SKM-1 treated with dmso at 0.1 percent for 144 hours (cell line): ENCODE measurements at regions not wholly inside any gene's neighbourhood (a gene's known extent, or its start where the extent isn't known, plus 50 kb on each side); places are given as distances from the start of the nearest gene placed in this dataset.
"Not testable (repeated sequence)": the region's sequence is repeated elsewhere in the genome, so short reads cannot be mapped to it uniquely, and the experiment has no call there.

ENCODE experiments used
- DNase-seq: peaks from one replicate; lab custom pipeline; 2025; ENCODE audit not compliant: unreplicated experiment; lab: John Stamatoyannopoulos, UW

DNA sequence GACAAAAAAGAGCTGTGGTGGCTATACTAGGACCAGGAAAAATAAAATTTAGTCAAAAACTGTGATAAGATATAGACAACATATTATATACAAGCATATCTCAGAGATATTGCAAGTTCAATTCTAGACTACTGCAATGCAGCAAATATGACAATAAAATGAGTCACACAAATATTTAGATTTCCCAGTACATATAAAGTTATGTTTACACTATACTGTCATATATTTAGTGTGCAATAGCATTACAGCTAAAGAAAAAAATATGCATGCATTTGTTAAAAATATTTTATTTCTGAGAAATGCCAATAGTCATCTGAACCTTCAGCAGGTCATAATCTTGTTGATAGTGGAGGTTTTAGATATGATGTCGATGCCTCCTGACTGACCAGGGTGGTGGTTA, 72.1 kb downstream of the AKR1C4 start:
- no peak for DNase-seq

GRCh38 chr10:5269791-5270190, 73.2 kb downstream of the AKR1C4 start:
- DNase-seq: no peak

- DNase-seq: no peak
These were observed 74.9 kb downstream of the AKR1C4 start for GRCh38 chr10:5271526-5271925.

DNA sequence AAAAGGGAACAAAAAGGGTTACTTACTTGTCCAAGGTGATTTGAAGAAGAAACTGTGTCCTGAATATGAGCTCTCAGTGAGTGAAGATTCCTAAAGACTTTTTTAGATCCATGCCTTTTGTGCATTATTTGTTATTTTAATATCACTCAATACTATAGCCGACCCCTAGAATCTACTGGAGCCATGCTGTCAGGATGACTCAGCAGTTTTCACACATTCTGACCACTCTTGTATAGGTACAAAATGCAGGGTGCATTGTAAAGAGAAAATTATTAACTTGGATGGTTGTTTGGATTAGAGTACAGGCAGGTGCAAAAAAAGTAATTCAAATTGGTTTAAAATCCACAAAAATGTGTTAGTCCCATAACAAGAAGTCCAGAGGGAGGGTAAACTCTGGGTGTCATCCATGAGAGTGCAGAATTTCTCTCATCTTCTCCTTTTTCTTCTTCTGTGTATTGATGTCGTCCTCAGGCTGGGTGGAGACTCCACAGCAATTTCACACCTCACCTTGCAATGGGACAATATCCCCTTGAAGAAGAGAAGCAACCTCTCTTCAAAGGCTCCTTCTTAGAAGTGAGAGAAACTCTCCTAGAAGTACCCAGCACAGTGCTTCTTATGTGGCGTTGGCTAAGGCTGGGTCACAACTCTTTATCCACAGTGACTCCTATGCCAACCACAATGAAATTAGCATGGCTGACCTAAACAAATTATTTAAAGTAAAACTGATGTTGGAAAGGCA, 75.6 kb downstream of the AKR1C4 start:
- DNase-seq: no peak

- DNase-seq: no peak
These were observed 78.2 kb downstream of the AKR1C4 start for GRCh38 chr10:5274795-5275194.

DNA sequence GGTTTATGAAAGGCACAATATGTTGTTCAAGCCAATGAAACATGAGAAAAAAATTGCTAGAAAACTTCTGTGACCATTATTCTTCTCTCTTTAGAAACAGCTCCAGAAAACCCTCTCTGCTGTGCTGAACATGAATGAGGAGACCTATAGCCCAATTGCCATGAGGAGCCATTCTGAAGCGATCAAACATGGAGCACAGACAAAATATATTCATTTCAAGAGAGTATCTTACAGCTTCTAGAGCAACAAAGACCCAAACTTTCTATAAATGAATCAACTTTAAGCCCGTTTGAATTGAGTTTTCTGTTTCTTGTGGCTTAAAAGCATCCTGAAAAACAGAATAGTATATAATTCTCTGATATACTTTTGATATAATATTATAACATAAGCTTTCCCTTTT, 83.4 kb upstream of the UCN3 start:
- DNase-seq: no peak

DNA sequence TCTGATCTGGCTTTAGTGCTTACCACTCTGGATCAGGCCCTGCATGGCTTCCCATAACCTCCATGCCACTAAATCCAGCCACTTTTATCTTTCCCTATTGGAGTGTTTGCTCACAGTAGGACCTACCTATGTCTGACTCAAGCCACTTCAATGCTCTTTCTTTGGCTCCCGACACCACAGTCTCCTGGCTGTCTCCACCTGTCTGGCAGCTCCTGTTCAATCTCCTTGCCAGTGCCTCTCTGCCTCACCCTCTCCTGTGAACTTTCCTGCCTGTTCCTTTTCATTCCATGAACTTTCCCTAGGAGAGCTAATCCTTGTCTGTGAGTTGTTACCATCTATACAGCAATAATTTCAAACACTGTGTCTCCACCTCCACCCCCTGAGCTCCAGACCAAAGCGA, 82.6 kb upstream of the UCN3 start:
- DNase-seq: no peak

- peak; percentile 40 for DNase-seq
These were observed 81.2 kb upstream of the UCN3 start for GRCh38 chr10:5283305-5284158.

- DNase-seq: peak; percentile 76
These were observed 80.3 kb upstream of the UCN3 start for GRCh38 chr10:5284311-5285057.

DNA sequence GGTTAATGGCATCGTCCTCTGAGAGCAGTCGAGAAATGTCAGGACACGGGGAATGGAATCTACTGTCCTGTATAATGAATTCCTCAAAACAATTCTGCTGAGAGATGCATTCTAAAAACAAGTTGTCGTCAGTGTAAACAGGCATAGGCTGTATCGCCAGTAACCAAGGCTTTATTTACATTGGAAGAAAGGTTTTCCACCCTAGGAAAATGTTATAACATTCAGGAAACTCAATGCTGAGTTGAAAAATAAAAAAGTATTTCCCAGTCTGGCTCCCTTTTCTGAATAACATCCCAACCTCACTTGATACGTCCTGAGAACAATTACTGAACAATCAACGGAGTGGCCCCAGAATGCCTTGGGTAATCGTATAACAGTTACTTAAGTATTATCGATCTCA, 79.6 kb upstream of the UCN3 start:
- DNase-seq: no peak

DNA sequence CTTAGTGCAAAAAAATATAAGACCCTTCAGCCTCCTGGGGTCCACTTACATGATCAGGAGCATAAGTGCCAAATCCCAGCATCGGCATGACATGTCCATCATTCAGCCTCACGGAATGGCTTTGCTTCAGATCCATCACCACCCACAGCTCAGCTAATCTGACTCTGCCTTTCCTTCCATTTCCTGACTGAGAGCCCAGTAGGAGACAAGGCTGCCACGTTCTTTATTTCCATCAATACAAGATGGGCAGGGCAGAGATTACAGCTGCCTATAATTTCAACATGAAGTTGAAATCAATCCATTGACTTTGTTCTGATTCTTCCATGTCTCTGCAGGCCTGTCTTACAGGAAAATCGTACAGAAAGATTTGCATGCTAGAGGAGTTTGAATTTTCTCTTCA, 76.4 kb upstream of the UCN3 start:
- DNase-seq: no peak

- not testable (repeated sequence) for DNase-seq
These were observed 75.5 kb upstream of the UCN3 start for GRCh38 chr10:5289228-5289627.

- peak; percentile 84 for DNase-seq
These were observed 73.1 kb upstream of the UCN3 start for GRCh38 chr10:5291501-5292195.

GRCh38 chr10:5292196-5292735, 72.5 kb upstream of the UCN3 start:
- no peak for DNase-seq

- not testable (repeated sequence) for DNase-seq
These were observed 71.8 kb upstream of the UCN3 start for GRCh38 chr10:5292970-5293369.

DNA sequence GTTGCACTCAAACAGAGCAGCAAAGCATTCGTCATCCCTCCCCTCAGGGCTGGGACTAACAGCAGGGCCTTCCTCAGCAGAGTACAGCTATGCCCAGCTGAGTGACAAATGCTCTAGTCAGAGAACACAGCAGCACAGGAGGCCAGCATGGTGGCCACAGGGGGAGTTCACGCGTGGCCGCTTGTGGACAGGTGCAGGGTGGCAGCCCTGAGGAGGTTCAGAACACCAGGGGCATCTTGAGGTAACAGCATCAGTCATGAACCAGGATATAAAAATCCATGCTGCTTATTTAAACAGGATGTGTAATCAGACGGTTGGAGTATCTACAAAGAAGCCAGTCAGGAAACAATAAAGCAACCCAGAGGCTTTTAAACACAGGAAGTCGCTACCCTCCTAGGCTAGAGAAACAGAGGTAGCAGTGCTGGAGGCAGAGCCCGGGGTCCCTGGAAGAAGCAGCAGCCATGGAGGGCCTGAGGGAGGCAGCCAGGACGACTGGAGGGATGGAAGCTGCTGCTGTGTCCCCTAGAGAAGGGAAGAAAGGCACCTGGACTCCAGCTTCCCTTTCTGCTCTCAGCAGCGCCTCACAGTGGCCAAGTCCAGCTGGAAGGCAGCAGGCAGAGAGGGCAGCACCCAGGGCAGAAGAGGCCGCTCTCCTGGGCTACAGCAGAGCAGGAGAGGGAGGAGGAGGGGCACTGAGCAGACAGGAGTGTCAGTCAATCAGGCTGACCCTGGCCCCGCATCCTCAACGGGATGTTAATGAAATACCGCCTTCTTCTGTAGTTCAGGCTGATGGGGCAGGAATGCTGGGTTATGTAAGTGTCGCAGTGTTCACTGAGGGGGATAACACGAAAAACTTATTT, 70.8 kb upstream of the UCN3 start:
- DNase-seq: peak; percentile 48

DNA sequence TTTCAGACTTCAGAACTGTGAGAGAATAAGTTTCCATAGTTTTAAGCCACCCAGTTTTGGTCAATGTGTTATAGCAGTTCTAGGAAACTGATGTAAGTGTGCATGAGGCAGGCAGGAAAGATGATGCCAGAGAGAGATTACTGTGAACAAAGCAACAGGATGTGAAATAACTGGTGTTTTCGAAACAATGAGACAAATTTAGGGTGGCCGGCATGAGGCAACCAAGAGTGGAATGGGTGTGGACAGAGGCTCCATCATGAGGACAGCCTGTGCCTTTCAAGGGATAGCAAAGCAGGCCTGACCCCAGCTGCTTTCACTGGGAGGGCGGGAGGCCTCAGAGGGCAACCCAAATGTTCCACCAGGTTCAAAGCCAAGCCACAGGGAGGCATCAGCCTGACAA, 67.3 kb upstream of the UCN3 start:
- peak; percentile 75 for DNase-seq

GRCh38 chr10:5297996-5298395, 66.8 kb upstream of the UCN3 start:
- no peak for DNase-seq

DNA sequence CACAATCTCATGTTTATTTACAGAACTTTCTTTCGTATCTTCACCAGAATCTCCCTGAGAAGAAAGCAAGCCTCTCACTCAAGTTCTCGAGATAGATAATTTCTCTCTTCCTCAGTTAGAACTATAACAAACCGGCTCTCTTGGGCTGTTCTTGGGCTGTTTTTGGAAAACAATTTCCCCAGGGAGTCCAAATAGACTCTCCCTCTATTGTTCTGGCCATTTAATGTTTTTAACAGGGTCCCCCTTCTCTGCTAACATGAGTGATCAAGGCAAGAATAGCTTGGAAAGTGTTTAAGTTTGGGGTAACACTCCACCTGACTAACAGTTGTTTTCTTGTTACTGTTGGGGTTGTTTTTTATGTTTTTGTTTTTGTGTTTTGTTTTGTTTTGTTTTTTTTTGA, 64.8 kb upstream of the UCN3 start:
- no peak for DNase-seq

DNA sequence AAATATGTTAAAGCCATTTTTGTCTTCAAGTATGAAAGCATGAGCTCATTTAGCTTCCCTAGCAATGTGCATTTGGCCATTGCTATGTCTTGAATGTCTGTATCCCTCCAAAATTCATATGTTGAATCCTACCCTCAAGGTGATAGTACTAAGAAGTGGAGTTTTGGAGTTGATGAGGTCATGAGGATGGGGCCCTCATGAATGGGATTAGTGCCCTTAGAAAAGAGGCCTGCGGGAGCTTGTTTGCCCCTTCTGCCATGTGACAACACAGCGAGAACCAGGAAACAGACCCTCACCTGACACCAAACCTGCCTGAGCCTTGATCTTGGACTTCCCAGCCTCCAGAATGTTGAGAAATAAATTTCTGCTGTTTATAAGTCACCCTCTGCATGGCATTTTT, 61.3 kb upstream of the UCN3 start:
- no peak for DNase-seq
